ENCODE measurements at regions not wholly inside any gene's neighbourhood (a gene's known extent, or its start where the extent isn't known, plus 50 kb on each side); places are given as distances from the start of the nearest gene placed in this dataset.
"Not testable (repeated sequence)": the region's sequence is repeated elsewhere in the genome, so short reads cannot be mapped to it uniquely, and the experiment has no call there.

GRCh38 chr18:54453996-54454395 is 96.3 kb downstream of the C18orf54 start:
- H3K4me3 ChIP-seq (ENCODE audit: low read depth, low read length): no peak overlapping the region
- in situ Hi-C loops (cut with HindIII; ENCODE audit: low pct_ligation_motif_present, low sequenced_read_pairs): no loop called here
- H3K27ac ChIP-seq: no peak overlapping the region
- no peaks in the 10 kb centered on the region for H3K27me3 ChIP-seq (replicated peaks)
- DNase-seq: no peak
- no peaks in the 10 kb centered on the region for H3K36me3 ChIP-seq (replicated peaks)
- TF ChIP-seq CTCF (IDR thresholded peaks at IDR 0.05; ENCODE audit: low read depth, low read length, missing control alignments): no peak

GRCh38 chr18:54465502-54465901 is 107.8 kb downstream of the C18orf54 start:
- TF ChIP-seq CTCF (IDR thresholded peaks at IDR 0.05; ENCODE audit: low read depth, low read length, missing control alignments): no peak
- DNase-seq: no peak
- Histone ChIP-seq H3K36me3 (replicated peaks) (no peaks in the 10 kb centered on the region), H3K4me3 (ENCODE audit: low read depth, low read length) (no peak overlapping the region), H3K27me3 (replicated peaks) (no peaks in the 10 kb centered on the region), H3K27ac (no peak overlapping the region)
- in situ Hi-C loops (cut with HindIII; ENCODE audit: low pct_ligation_motif_present, low sequenced_read_pairs): no loop called here

- no peaks in the 10 kb centered on the region for H3K27me3 ChIP-seq (replicated peaks)
- no peak for DNase-seq
- TF ChIP-seq CTCF (IDR thresholded peaks at IDR 0.05; ENCODE audit: low read depth, low read length, missing control alignments): no peak
- no peaks in the 10 kb centered on the region for H3K36me3 ChIP-seq (replicated peaks)
- H3K4me3 ChIP-seq (ENCODE audit: low read depth, low read length): no peak overlapping the region
- in situ Hi-C loops (cut with HindIII; ENCODE audit: low pct_ligation_motif_present, low sequenced_read_pairs): no loop called here
- H3K27ac ChIP-seq: no peak overlapping the region
These were observed 108.7 kb downstream of the C18orf54 start for GRCh38 chr18:54466248-54467005.

- no peak overlapping the region for H3K4me3 ChIP-seq (ENCODE audit: low read depth, low read length)
- no peak overlapping the region for H3K27ac ChIP-seq
- no peaks in the 10 kb centered on the region for H3K27me3 ChIP-seq (replicated peaks)
- in situ Hi-C loops (cut with HindIII; ENCODE audit: low pct_ligation_motif_present, low sequenced_read_pairs): no loop called here
- no peaks in the 10 kb centered on the region for H3K36me3 ChIP-seq (replicated peaks)
- DNase-seq: no peak
- TF ChIP-seq CTCF (IDR thresholded peaks at IDR 0.05; ENCODE audit: low read depth, low read length, missing control alignments): no peak
These were observed 111.7 kb upstream of the DYNAP start for GRCh38 chr18:54479365-54479764.

GRCh38 chr18:54480616-54481015 is 110.4 kb upstream of the DYNAP start:
- no peak overlapping the region for H3K4me3 ChIP-seq (ENCODE audit: low read depth, low read length)
- no peak overlapping the region for H3K27ac ChIP-seq
- no peak for DNase-seq
- H3K27me3 ChIP-seq (replicated peaks): no peaks in the 10 kb centered on the region
- in situ Hi-C loops (cut with HindIII; ENCODE audit: low pct_ligation_motif_present, low sequenced_read_pairs): no loop called here
- no peaks in the 10 kb centered on the region for H3K36me3 ChIP-seq (replicated peaks)
- TF ChIP-seq CTCF (IDR thresholded peaks at IDR 0.05; ENCODE audit: low read depth, low read length, missing control alignments): no peak

- in situ Hi-C loops (cut with HindIII; ENCODE audit: low pct_ligation_motif_present, low sequenced_read_pairs); H3K27ac ChIP-seq; H3K4me3 ChIP-seq (ENCODE audit: low read depth, low read length); H3K36me3 ChIP-seq (replicated peaks); DNase-seq; H3K27me3 ChIP-seq (replicated peaks): not testable (repeated sequence)
These were observed 88.6 kb upstream of the DYNAP start for GRCh38 chr18:54502451-54502850.
